Ishikawa (cell line): ENCODE measurements at regions not wholly inside any gene's neighbourhood (a gene's known extent, or its start where the extent isn't known, plus 50 kb on each side); places are given as distances from the start of the nearest gene placed in this dataset.

ENCODE experiments used
- CEBPB ChIP-seq: IDR thresholded peaks from 2 replicates; pipeline ENCODE4 v1.6.1; 2012
- CREB1 ChIP-seq: IDR thresholded peaks from 2 replicates; pipeline ENCODE4 v1.6.1; 2012; ENCODE audit warnings: low read depth
- EGR1 ChIP-seq: IDR thresholded peaks from 2 replicates; pipeline ENCODE4 v1.6.1; 2012
- EP300 ChIP-seq: IDR thresholded peaks from 2 replicates; pipeline ENCODE4 v1.6.1; 2012; ENCODE audit warnings: borderline replicate concordance
- FOXM1 ChIP-seq: IDR thresholded peaks from 2 replicates; pipeline ENCODE4 v1.6.1; 2012; ENCODE audit warnings: low read depth, borderline replicate concordance
- MAX ChIP-seq: IDR thresholded peaks from 2 replicates; pipeline ENCODE4 v1.6.1; 2012
- NFIC ChIP-seq: IDR thresholded peaks from 2 replicates; pipeline ENCODE4 v1.6.1; 2012
- RAD21 ChIP-seq: IDR thresholded peaks from 2 replicates; pipeline ENCODE4 v1.6.1; 2012; ENCODE audit warnings: low read depth
- TAF1 ChIP-seq: IDR thresholded peaks from 2 replicates; pipeline ENCODE4 v1.6.1; 2012; ENCODE audit warnings: low read depth, mild to moderate bottlenecking
- TCF12 ChIP-seq: IDR thresholded peaks from 2 replicates; pipeline ENCODE4 v1.6.1; 2012; ENCODE audit warnings: low read depth
- TEAD4 ChIP-seq: IDR thresholded peaks from 2 replicates; pipeline ENCODE4 v1.6.1; 2012
- YY1 ChIP-seq: IDR thresholded peaks from 2 replicates; pipeline ENCODE4 v1.6.1; 2012; ENCODE audit warnings: low read depth
- ZBTB7A ChIP-seq: IDR thresholded peaks from 2 replicates; pipeline ENCODE4 v1.6.1; 2012; ENCODE audit warnings: low read depth
- TF ChIP-seq, protein P1 (sequence below): IDR thresholded peaks from 2 replicates; pipeline ENCODE4 v1.6.1; 2012; ENCODE audit warnings: low read depth, mild to moderate bottlenecking
- TF ChIP-seq, protein P2 (sequence below): IDR thresholded peaks from 2 replicates; pipeline ENCODE4 v1.6.1; 2012

DNA sequence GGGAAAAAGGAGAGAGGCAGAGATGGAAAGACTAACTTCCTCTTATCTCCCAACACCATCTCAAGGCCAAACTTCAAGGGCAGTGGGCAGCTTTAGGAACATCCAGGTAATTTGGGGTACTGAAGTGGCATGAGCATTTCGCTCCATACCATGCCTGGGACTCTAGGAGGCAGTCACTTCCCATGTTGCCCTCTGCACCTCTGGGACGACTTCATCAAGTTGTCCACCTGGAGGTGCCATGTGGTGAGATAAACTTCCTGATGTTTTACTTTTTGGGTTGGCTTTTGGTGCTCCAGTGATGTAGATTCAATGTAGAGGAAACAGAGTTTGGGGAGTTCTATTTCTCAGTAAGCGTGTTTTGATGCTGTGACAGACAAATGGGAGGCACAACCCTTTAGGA lies 56.3 kb upstream of the UPP2 start:
- TF ChIP-seq, protein P1, sequence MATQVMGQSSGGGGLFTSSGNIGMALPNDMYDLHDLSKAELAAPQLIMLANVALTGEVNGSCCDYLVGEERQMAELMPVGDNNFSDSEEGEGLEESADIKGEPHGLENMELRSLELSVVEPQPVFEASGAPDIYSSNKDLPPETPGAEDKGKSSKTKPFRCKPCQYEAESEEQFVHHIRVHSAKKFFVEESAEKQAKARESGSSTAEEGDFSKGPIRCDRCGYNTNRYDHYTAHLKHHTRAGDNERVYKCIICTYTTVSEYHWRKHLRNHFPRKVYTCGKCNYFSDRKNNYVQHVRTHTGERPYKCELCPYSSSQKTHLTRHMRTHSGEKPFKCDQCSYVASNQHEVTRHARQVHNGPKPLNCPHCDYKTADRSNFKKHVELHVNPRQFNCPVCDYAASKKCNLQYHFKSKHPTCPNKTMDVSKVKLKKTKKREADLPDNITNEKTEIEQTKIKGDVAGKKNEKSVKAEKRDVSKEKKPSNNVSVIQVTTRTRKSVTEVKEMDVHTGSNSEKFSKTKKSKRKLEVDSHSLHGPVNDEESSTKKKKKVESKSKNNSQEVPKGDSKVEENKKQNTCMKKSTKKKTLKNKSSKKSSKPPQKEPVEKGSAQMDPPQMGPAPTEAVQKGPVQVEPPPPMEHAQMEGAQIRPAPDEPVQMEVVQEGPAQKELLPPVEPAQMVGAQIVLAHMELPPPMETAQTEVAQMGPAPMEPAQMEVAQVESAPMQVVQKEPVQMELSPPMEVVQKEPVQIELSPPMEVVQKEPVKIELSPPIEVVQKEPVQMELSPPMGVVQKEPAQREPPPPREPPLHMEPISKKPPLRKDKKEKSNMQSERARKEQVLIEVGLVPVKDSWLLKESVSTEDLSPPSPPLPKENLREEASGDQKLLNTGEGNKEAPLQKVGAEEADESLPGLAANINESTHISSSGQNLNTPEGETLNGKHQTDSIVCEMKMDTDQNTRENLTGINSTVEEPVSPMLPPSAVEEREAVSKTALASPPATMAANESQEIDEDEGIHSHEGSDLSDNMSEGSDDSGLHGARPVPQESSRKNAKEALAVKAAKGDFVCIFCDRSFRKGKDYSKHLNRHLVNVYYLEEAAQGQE, result no peak
- no peak for TF ChIP-seq TEAD4
- no peak for TF ChIP-seq EGR1
- TF ChIP-seq NFIC, result no peak
- peak; percentile 59 for TF ChIP-seq RAD21

DNA sequence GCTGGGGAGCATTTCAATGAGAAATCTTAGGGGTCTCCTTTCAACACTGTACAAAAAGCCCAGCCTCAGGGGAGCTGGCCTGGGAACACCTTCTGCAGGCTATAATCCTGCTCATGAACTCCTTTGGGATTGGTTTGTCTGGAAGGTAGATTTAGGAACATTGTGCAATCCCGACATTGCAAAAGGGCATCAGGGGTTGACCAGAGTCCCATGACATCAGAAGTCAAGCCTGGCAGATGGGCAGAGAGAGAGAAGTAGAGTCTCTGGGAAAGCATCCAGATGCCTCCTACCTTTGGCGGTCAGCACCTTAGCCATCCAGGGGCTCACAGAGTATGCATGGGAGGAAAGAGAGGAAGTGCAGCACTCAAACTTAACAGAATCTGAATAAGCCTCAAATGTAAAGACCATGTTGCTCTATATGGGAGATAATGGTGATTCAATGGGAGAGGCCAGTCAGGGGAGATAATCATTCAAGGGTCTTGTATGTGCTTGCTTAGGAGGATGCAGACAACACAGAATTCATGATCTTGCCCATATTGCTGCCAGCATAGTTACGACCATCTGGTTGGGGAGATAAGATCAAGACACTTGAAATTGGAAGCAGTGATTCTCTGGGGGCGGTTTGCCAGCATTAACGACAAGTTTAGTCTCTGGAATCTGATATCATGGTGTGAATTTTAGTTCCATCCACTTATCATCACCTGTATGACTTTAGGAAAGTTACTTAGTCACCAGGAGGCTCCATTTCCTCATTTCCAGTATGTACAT lies 58.3 kb upstream of the UPP2 start:
- TF ChIP-seq CREB1, result no peak
- TF ChIP-seq, protein P1, result no peak
- no peak for TF ChIP-seq EGR1
- TF ChIP-seq, protein P2, sequence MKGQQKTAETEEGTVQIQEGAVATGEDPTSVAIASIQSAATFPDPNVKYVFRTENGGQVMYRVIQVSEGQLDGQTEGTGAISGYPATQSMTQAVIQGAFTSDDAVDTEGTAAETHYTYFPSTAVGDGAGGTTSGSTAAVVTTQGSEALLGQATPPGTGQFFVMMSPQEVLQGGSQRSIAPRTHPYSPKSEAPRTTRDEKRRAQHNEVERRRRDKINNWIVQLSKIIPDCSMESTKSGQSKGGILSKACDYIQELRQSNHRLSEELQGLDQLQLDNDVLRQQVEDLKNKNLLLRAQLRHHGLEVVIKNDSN, result no peak
- no peak for TF ChIP-seq CEBPB
- no peak for TF ChIP-seq YY1
- no peak for TF ChIP-seq TCF12
- no peak for TF ChIP-seq TEAD4
- no peak for TF ChIP-seq MAX
- TF ChIP-seq NFIC, result no peak
- no peak for TF ChIP-seq FOXM1
- no peak for TF ChIP-seq ZBTB7A
- TF ChIP-seq TAF1, result no peak
- no peak for TF ChIP-seq RAD21
- no peak for TF ChIP-seq EP300

DNA sequence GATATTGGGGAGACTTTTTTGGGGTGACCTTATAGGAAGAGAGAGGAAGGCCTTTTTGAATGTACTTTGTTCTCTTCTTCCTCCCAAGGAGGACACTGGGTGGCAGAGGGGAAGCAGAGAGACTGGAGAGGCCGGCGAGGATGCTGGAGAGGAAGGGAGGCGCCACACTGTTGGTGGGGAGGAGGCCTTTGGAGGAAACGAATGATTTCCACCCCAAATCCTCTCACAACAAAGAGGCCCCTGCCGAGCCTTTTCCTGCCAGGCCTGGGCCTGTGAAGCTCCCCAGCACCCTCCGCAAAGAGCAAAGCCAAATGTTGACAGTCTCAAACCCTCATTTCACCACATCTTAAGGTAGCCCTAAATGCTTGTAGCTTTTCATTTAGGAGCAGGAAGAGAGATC lies 59.0 kb upstream of the UPP2 start:
- TF ChIP-seq, protein P2, result no peak
- no peak for TF ChIP-seq TAF1
- no peak for TF ChIP-seq RAD21
- no peak for TF ChIP-seq EGR1
- TF ChIP-seq CREB1, result no peak
- no peak for TF ChIP-seq NFIC
- TF ChIP-seq FOXM1, result no peak
- no peak for TF ChIP-seq MAX
- TF ChIP-seq TEAD4, result no peak
- no peak for TF ChIP-seq TCF12

- no peak for TF ChIP-seq YY1
- TF ChIP-seq, protein P2, result no peak
- TF ChIP-seq EGR1, result no peak
- TF ChIP-seq ZBTB7A, result no peak
- no peak for TF ChIP-seq CREB1
- TF ChIP-seq, protein P1, result no peak
- TF ChIP-seq RAD21, result no peak
- TF ChIP-seq EP300, result no peak
Observed at GRCh38 chr2:158042245-158042644, 59.4 kb upstream of the UPP2 start.
